Panc1 (cell line): ENCODE measurements at regions not wholly inside any gene's neighbourhood (a gene's known extent, or its start where the extent isn't known, plus 50 kb on each side); places are given as distances from the start of the nearest gene placed in this dataset.
"Not testable (repeated sequence)": the region's sequence is repeated elsewhere in the genome, so short reads cannot be mapped to it uniquely, and the experiment has no call there.

Source experiments
- ATAC-seq: fragments of 200-7000 bp; cut with Tn5 transposase; 2 replicates; pipeline ENCODE4 v1.9.1; 2020; ENCODE audit warnings: mild to moderate bottlenecking, moderate library complexity
- BruUV-seq: library from RNA; stranded (reverse); fragments of 400-500 nt; replicated peaks from 2 replicates; lab custom pipeline; 2021; lab: Mats Ljungman, UMichigan
- CTCF ChIA-PET: fragments of 300-600 bp; sonication (Branson Sonifier 250); formaldehyde crosslinking; loops from one replicate; lab custom pipeline; 2022; ENCODE audit warnings: antibody characterized with exemption; lab: Charles Lee
- POLR2A ChIA-PET: fragments of 300-600 bp; sonication (Branson Sonifier 250); formaldehyde crosslinking; loops from one replicate; lab custom pipeline; 2022; ENCODE audit warnings: antibody characterized with exemption; lab: Charles Lee
- DNase-seq: peaks from one replicate; pipeline ENCODE4 v3.0.0-alpha.2; 2010; ENCODE audit warnings: low read depth, low spot score
- H3K27ac ChIP-seq: 2 replicates; pipeline ENCODE4 v1.5.1; 2011; ENCODE audit warnings: mild to moderate bottlenecking, low read length, inconsistent platforms
- H3K27me3 ChIP-seq: fragments of 200-500 bp; sonication (Bioruptor generic); 2 replicates; pipeline ENCODE4 v1.6.0; 2014; ENCODE audit warnings: low read length, inconsistent platforms; ENCODE audit not compliant: control insufficient read depth, insufficient read depth
- H3K36me3 ChIP-seq: fragments of 200-500 bp; sonication (Bioruptor generic); 2 replicates; pipeline ENCODE4 v1.5.1; 2014; ENCODE audit warnings: inconsistent platforms, mild to moderate bottlenecking, low read length, moderate library complexity; ENCODE audit not compliant: control insufficient read depth, insufficient read depth
- H3K4me1 ChIP-seq: 2 replicates; pipeline ENCODE4 v1.5.1; 2011; ENCODE audit warnings: inconsistent platforms, mild to moderate bottlenecking, low read length, moderate library complexity; ENCODE audit not compliant: control insufficient read depth, insufficient read depth
- H3K4me3 ChIP-seq, 2 experiments: 2 replicates each; pipeline ENCODE4 v1.5.1; 2011 to 2012; ENCODE audit warnings: low read depth in 2 of 2, low read length in 2 of 2, mild to moderate bottlenecking in 2 of 2, inconsistent platforms in 1 of 2, moderate library complexity in 1 of 2
- H3K9me3 ChIP-seq: fragments of 200-500 bp; sonication (Bioruptor generic); 2 replicates; pipeline ENCODE4 v1.5.1; 2014; ENCODE audit warnings: low read depth, mild to moderate bottlenecking, inconsistent platforms, low read length, moderate library complexity; ENCODE audit not compliant: control insufficient read depth, insufficient read depth
- POLR2AphosphoS5 ChIP-seq: IDR thresholded peaks from 2 replicates; pipeline ENCODE4 v1.6.1; 2012; ENCODE audit warnings: mild to moderate bottlenecking, low read depth, low read length, moderate library complexity
- SIN3A ChIP-seq: IDR thresholded peaks from 2 replicates; pipeline ENCODE4 v1.6.1; 2012; ENCODE audit warnings: low read depth, mild to moderate bottlenecking, low read length, moderate library complexity, borderline replicate concordance; ENCODE audit not compliant: insufficient read depth
- TCF7L2 ChIP-seq: IDR thresholded peaks from 2 replicates; pipeline ENCODE4 v1.6.1; 2011; ENCODE audit warnings: mild to moderate bottlenecking, low read depth, low read length, inconsistent platforms
- in situ Hi-C: cut with HindIII; loops from 2 replicates; pipeline ENCODE4 v1.10.0; 2016; ENCODE audit warnings: low sequenced_read_pairs, low pct_unique_long_range_greater_than_20kb
- intact Hi-C: fragments of 100-400 bp; cut with micrococcal nuclease; formaldehyde crosslinking; loops from one replicate; pipeline ENCODE4 v1.10.0; 2022; ENCODE audit not compliant: unreplicated experiment
- TF ChIP-seq, protein P1 (sequence below), 2 experiments: IDR thresholded peaks; 2 replicates each; pipeline ENCODE4 v1.6.1; 2011 to 2012; ENCODE audit warnings: low read depth in 2 of 2, control low read depth in 1 of 2, low read length in 1 of 2, mild to moderate bottlenecking in 1 of 2, moderate library complexity in 1 of 2; ENCODE audit not compliant: insufficient read depth in 1 of 2
- TF ChIP-seq, protein P2 (sequence below): fragments of 450-650 bp; IDR thresholded peaks from 2 replicates; pipeline ENCODE4 v1.5.1; 2017; ENCODE audit warnings: mild to moderate bottlenecking

DNA sequence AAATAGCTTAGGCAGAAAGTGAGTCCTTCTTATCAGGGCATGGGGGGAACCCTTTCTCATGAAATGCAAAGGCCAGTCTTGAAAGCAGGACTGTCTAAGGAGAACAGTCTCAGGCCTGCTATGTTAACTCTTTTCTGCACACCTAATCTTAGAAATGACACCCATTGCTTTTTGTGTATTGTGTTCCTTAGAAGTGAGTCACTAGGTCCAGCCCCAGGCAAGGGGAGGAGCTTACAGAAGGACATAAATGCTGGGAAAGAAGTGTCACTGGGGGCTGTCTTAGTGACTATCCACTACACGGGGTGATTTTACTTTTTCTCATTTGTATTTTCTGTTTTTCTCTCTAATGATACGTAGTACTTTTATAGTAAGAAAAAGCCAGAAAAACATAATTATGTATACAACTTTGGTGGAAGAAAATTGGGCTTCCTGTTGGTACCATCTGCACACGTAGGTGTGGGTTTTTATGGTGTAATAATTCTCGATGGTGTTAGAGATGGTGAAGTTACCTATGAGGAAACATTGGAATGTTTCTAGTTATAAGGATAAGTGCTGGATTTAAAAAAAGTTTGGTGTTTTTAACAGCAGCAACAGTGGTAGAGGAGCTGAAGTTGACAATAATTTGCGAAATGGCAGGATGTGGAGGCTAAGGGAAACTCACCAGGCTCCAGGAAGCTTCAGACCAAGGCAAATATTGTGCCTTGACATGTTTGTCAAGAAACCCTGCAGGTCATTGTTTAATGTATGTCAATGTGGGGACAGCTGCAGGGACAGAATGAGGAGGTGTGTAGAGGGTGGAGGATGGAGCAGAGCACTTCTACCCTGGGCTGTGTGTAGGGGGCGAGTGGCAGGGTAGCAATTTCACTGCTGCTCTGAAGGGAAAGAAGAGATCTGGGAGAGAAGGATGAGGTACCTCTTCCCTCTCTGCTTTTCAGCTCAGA lies 214.9 kb downstream of the KTN1 start:
- no TSS peak for BruUV-seq
- Histone ChIP-seq H3K36me3 (no peaks in the 10 kb centered on the region), H3K27me3 (no peaks in the 10 kb centered on the region), H3K27ac (no peak overlapping the region), H3K4me1 (no peaks in the 10 kb centered on the region; the same call in 1 of the 2 replicates), H3K9me3 (no peaks in the 10 kb centered on the region), H3K4me3 (no peak overlapping the region)
- POLR2A ChIA-PET, result no interaction called here
- intact Hi-C loops, result no loop called here
- TF ChIP-seq POLR2AphosphoS5, result no peak
- no peak for TF ChIP-seq TCF7L2
- TF ChIP-seq, protein P1, sequence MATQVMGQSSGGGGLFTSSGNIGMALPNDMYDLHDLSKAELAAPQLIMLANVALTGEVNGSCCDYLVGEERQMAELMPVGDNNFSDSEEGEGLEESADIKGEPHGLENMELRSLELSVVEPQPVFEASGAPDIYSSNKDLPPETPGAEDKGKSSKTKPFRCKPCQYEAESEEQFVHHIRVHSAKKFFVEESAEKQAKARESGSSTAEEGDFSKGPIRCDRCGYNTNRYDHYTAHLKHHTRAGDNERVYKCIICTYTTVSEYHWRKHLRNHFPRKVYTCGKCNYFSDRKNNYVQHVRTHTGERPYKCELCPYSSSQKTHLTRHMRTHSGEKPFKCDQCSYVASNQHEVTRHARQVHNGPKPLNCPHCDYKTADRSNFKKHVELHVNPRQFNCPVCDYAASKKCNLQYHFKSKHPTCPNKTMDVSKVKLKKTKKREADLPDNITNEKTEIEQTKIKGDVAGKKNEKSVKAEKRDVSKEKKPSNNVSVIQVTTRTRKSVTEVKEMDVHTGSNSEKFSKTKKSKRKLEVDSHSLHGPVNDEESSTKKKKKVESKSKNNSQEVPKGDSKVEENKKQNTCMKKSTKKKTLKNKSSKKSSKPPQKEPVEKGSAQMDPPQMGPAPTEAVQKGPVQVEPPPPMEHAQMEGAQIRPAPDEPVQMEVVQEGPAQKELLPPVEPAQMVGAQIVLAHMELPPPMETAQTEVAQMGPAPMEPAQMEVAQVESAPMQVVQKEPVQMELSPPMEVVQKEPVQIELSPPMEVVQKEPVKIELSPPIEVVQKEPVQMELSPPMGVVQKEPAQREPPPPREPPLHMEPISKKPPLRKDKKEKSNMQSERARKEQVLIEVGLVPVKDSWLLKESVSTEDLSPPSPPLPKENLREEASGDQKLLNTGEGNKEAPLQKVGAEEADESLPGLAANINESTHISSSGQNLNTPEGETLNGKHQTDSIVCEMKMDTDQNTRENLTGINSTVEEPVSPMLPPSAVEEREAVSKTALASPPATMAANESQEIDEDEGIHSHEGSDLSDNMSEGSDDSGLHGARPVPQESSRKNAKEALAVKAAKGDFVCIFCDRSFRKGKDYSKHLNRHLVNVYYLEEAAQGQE (IDR thresholded peaks at IDR 0.05; ENCODE audit: insufficient read depth in 1 of 2, low read depth in 2 of 2, low read length in 1 of 2), result no peak
- no peak for TF ChIP-seq SIN3A
- TF ChIP-seq, protein P2, sequence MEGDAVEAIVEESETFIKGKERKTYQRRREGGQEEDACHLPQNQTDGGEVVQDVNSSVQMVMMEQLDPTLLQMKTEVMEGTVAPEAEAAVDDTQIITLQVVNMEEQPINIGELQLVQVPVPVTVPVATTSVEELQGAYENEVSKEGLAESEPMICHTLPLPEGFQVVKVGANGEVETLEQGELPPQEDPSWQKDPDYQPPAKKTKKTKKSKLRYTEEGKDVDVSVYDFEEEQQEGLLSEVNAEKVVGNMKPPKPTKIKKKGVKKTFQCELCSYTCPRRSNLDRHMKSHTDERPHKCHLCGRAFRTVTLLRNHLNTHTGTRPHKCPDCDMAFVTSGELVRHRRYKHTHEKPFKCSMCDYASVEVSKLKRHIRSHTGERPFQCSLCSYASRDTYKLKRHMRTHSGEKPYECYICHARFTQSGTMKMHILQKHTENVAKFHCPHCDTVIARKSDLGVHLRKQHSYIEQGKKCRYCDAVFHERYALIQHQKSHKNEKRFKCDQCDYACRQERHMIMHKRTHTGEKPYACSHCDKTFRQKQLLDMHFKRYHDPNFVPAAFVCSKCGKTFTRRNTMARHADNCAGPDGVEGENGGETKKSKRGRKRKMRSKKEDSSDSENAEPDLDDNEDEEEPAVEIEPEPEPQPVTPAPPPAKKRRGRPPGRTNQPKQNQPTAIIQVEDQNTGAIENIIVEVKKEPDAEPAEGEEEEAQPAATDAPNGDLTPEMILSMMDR, result no peak
- no peak for DNase-seq
- in situ Hi-C loops, result no loop called here
- ATAC-seq, result no peak
- CTCF ChIA-PET, result no interaction called here

DNA sequence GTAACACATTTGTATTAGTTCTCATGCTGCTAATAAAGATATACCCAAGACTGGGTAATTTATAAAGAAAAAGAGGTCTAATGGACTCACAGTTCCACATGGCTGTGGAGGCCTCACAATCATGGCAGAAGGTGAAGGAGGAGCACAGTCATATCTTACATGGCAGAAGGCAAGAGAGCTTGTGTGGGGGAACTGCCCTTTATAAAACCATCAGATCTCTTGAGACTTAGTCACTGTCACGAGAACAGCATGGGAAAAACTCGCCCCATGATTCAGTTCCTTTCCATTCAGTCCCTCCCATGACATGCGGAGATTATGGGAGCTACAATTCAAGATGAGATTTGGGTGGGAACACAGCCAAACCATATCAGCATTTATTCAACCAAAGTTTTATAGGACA lies 216.5 kb downstream of the KTN1 start:
- in situ Hi-C loops, result not testable (repeated sequence)

DNA sequence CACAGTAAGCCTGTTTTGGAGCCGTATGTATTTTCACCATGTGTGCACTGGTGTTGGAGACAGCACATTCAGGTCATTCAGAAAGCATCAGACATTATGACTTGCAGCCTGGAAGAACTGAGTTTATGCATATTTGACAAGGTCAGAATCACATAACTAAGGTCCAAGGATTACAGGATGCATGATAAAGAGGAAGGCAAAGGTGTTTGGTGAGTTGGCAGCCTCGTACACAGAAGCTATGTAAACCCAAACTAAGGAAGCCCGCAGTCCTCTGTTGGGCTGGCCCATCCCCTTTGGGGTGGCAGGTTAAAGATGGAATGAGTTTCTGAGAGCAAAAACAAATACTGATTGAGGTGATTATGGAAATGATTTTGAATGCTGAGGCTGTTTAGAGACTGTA lies 218.4 kb downstream of the KTN1 start:
- 0 out of 2 replicates have a peak, but pooled peaks cover 2% of the 10 kb centered on the region for H3K4me1 ChIP-seq
- ATAC-seq, result no peak
- H3K36me3 ChIP-seq, result no peaks in the 10 kb centered on the region
- no peak overlapping the region for H3K4me3 ChIP-seq
- BruUV-seq, result no TSS peak
- no peak overlapping the region for H3K27ac ChIP-seq
- no peak for DNase-seq
- TF ChIP-seq, protein P1 (IDR thresholded peaks at IDR 0.05; ENCODE audit: insufficient read depth in 1 of 2, low read depth in 2 of 2, low read length in 1 of 2), result no peak
- TF ChIP-seq SIN3A, result no peak
- TF ChIP-seq POLR2AphosphoS5, result no peak
- TF ChIP-seq, protein P2, result no peak
- no peak for TF ChIP-seq TCF7L2
- H3K9me3 ChIP-seq, result no peaks in the 10 kb centered on the region
- ChIA-PET POLR2A (no interaction called here), CTCF (no interaction called here)
- intact Hi-C loops (no loop called here), in situ Hi-C loops (no loop called here)
- no peaks in the 10 kb centered on the region for H3K27me3 ChIP-seq

More for the DNA sequence above, 216.5 kb downstream of the KTN1 start:
- H3K9me3 ChIP-seq, intact Hi-C loops, H3K36me3 ChIP-seq, H3K4me1 ChIP-seq, DNase-seq, ATAC-seq, POLR2A ChIA-PET, H3K27ac ChIP-seq, H3K4me3 ChIP-seq, H3K27me3 ChIP-seq, CTCF ChIA-PET, BruUV-seq: not testable (repeated sequence)
